ENCODE measurements at regions not wholly inside any gene's neighbourhood (a gene's known extent, or its start where the extent isn't known, plus 50 kb on each side); places are given as distances from the start of the nearest gene placed in this dataset.

DNA sequence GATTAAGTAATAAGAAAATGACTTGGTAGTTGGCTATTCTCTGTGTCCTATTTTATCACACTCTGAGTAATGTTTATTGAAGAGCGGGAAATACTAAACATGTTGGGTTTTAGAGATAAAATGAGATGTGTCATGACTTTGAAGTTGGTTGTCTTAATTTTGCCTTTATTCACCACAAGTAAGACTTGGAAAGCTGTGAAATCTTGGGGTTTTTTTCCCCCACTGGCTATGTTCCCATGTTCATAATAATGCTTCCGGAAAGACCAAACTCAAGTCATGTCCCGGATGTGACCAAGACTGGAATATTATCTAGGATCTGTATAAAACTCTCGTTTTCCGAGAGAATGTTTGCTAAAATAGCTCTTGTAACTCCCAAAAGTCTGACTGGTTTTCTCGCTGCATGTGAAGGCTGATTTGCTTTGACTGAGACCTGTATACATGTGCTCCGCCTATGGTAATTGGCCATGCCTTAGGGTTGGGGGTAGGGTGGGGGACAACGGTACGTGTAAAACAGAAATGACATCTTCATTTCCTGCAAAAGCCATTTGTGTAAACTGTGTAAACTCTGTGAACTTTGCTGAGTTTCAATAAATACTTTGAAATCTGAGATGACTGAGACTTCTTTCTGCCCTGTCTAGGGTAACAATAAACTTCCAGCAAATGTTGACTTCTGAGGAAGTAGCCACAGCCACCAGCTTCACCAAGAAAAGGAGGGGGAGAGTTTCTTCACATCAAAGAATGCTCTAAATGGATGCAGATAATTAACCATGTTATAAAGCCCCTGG lies 169.6 kb downstream of the ZNF365 start:
- H3K4me2 ChIP-seq (ENCODE audit: low read depth, low read length): no peak overlapping the region
- no peaks in the 10 kb centered on the region for H3K36me3 ChIP-seq (replicated peaks; ENCODE audit: insufficient read depth, low read length)
- no peak for TF ChIP-seq CTCF (IDR thresholded peaks at IDR 0.05; ENCODE audit: low read length)
- H3K79me2 ChIP-seq (ENCODE audit: low read length): no peaks in the 10 kb centered on the region
- no peak overlapping the region for H3K4me3 ChIP-seq (ENCODE audit: low read length)
- H3K9me2 ChIP-seq (replicated peaks; ENCODE audit: insufficient read depth, low read length): no peaks in the 10 kb centered on the region
- H3K9ac ChIP-seq (ENCODE audit: low read length): no peak overlapping the region
- no peaks in the 10 kb centered on the region for H3K9me3 ChIP-seq (replicated peaks; ENCODE audit: insufficient read depth, low read length)
- no peak overlapping the region for H3K27ac ChIP-seq (ENCODE audit: low read length)
- H3F3A ChIP-seq (ENCODE audit: insufficient read depth, low read length): no peaks in the 10 kb centered on the region
- H4K20me1 ChIP-seq (ENCODE audit: insufficient read depth, low read length): no peaks in the 10 kb centered on the region
- no peaks in the 10 kb centered on the region for H3K27me3 ChIP-seq (replicated peaks; ENCODE audit: insufficient read depth, low read length)
- no peak for DNase-seq
- peaks cover 9% of the 10 kb centered on the region for H3K4me1 ChIP-seq (ENCODE audit: low read length)
- H2AFZ ChIP-seq (ENCODE audit: low read length): no peak overlapping the region

DNA sequence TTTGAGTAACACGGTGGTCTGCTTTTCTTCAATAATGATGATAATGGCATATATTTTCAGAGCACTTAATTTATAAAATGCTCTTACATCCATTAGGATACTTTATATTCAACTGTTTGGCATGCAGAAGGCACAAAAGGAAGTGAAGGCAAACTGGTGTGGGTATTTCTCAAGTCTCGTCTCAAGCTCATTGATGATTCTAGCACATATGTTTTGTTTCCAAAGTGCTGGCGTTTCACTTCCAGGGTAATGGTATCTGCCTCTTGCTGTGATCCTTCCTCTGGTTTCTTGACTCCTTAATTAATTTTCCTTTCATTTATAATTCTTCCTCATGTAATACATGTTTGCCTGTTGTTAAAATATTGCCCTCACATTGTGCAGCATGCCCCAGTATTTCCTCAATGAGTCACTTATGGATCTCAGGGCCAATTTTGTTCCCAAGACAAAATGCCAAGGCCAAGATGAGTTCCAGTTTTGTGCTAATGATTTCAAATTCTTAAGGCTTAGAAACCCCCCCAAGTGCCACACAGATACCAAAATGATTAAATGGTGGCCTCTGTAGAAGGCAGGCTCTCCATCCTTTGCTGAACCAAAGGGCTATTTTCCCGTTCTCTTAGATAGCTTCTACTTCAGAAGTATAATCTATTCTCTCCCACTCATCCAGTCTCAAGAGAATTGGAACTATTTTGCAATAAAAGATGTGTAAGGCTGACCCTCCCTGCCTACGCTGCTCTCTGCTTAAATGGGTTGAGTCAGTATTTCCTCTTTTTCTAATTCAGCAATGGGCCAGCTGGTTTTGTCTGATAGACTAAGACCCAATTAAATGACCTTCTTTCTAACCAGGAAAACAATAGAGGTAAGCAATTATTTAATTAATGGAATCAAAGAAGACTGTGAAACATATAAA lies 171.2 kb downstream of the ZNF365 start:
- no peaks in the 10 kb centered on the region for H3F3A ChIP-seq (ENCODE audit: insufficient read depth, low read length)
- no peak overlapping the region for H3K9ac ChIP-seq (ENCODE audit: low read length)
- no peaks in the 10 kb centered on the region for H3K9me2 ChIP-seq (replicated peaks; ENCODE audit: insufficient read depth, low read length)
- H3K36me3 ChIP-seq (replicated peaks; ENCODE audit: insufficient read depth, low read length): no peaks in the 10 kb centered on the region
- H3K27ac ChIP-seq (ENCODE audit: low read length): no peak overlapping the region
- H3K9me3 ChIP-seq (replicated peaks; ENCODE audit: insufficient read depth, low read length): no peaks in the 10 kb centered on the region
- H3K4me3 ChIP-seq (ENCODE audit: low read length): no peak overlapping the region
- no peak for DNase-seq
- no peak overlapping the region for H3K4me2 ChIP-seq (ENCODE audit: low read depth, low read length)
- H4K20me1 ChIP-seq (ENCODE audit: insufficient read depth, low read length): no peaks in the 10 kb centered on the region
- TF ChIP-seq CTCF (IDR thresholded peaks at IDR 0.05; ENCODE audit: low read length) (no peak), EZH2 (optimal IDR thresholded peaks at IDR 0.05; ENCODE audit: low read depth, low read length) (no peak), EZH2phosphoT487 (IDR thresholded peaks at IDR 0.05; ENCODE audit: low read length) (no peak)
- no peaks in the 10 kb centered on the region for H3K79me2 ChIP-seq (ENCODE audit: low read length)
- no peak overlapping the region for H2AFZ ChIP-seq (ENCODE audit: low read length)
- H3K4me1 ChIP-seq (ENCODE audit: low read length): peaks cover 4% of the 10 kb centered on the region
- no peaks in the 10 kb centered on the region for H3K27me3 ChIP-seq (replicated peaks; ENCODE audit: insufficient read depth, low read length)

- no peaks in the 10 kb centered on the region for H3K9me2 ChIP-seq (replicated peaks; ENCODE audit: insufficient read depth, low read length)
- H3K9me3 ChIP-seq (replicated peaks; ENCODE audit: insufficient read depth, low read length): no peaks in the 10 kb centered on the region
- H2AFZ ChIP-seq (ENCODE audit: low read length): no peak overlapping the region
- no peak for DNase-seq
- no peaks in the 10 kb centered on the region for H4K20me1 ChIP-seq (ENCODE audit: insufficient read depth, low read length)
- no peak overlapping the region for H3K27ac ChIP-seq (ENCODE audit: low read length)
- no peaks in the 10 kb centered on the region for H3K4me1 ChIP-seq (ENCODE audit: low read length)
- H3K4me2 ChIP-seq (ENCODE audit: low read depth, low read length): no peak overlapping the region
- no peaks in the 10 kb centered on the region for H3K27me3 ChIP-seq (replicated peaks; ENCODE audit: insufficient read depth, low read length)
- no peak for TF ChIP-seq CTCF (IDR thresholded peaks at IDR 0.05; ENCODE audit: low read length)
- TF ChIP-seq EZH2 (optimal IDR thresholded peaks at IDR 0.05; ENCODE audit: low read depth, low read length): no peak
- TF ChIP-seq EZH2phosphoT487 (IDR thresholded peaks at IDR 0.05; ENCODE audit: low read length): no peak
- no peaks in the 10 kb centered on the region for H3K79me2 ChIP-seq (ENCODE audit: low read length)
- no peak overlapping the region for H3K4me3 ChIP-seq (ENCODE audit: low read length)
- no peak overlapping the region for H3K9ac ChIP-seq (ENCODE audit: low read length)
- H3K36me3 ChIP-seq (replicated peaks; ENCODE audit: insufficient read depth, low read length): no peaks in the 10 kb centered on the region
- H3F3A ChIP-seq (ENCODE audit: insufficient read depth, low read length): no peaks in the 10 kb centered on the region
Measured at GRCh38 chr10:62548686-62549085, 174.5 kb downstream of the ZNF365 start.

Measured in MM.1S (cell line).